HG02840 (cell line): ENCODE measurements at regions not wholly inside any gene's neighbourhood (a gene's known extent, or its start where the extent isn't known, plus 50 kb on each side); places are given as distances from the start of the nearest gene placed in this dataset.

Source experiments
- ATAC-seq: cut with Tn5 transposase; IDR thresholded peaks from one replicate; pipeline ENCODE4 v1.9.1; 2021; ENCODE audit warnings: mild to moderate bottlenecking, moderate library complexity, moderate number of reproducible peaks; ENCODE audit not compliant: unreplicated experiment, low FRiP score

DNA sequence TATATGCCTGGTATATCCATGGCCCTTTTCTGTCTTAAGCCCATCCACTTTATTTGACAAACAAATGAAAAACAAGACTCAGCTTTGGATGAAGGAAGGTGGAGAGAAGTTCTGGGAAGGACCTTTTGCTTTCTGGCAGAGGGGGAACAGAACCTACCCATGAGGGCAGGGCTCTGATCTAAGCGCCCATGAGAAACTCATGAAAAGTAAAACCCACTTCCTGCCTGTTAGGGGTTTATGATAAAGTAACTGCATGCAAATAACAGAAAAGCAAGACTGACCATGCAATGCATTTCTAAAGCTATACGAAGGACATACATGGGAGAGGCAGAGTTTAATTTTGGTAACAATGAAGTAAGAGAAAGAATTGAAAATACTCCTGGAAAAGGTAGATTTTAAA is 181.9 kb upstream of the ADRA1B start:
- no peak for ATAC-seq

DNA sequence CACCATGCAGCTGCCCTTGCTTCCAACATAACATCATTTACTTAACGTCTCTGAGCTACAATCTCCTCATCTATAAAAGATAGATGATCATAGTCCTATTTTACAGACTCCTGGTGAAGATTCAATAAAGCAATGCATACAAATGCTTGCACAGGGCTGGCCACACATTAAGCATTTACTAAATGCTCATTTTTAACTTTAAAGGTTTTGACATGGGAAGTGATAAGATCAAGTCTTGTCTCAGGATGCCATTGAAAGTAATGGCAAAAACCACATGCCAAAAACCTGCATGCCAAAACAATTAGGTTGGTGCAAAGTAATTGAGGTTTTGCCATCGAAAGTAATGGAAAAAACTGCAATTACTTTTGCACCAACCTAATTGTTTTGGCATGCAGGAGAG is 181.2 kb upstream of the ADRA1B start:
- ATAC-seq, result no peak

DNA sequence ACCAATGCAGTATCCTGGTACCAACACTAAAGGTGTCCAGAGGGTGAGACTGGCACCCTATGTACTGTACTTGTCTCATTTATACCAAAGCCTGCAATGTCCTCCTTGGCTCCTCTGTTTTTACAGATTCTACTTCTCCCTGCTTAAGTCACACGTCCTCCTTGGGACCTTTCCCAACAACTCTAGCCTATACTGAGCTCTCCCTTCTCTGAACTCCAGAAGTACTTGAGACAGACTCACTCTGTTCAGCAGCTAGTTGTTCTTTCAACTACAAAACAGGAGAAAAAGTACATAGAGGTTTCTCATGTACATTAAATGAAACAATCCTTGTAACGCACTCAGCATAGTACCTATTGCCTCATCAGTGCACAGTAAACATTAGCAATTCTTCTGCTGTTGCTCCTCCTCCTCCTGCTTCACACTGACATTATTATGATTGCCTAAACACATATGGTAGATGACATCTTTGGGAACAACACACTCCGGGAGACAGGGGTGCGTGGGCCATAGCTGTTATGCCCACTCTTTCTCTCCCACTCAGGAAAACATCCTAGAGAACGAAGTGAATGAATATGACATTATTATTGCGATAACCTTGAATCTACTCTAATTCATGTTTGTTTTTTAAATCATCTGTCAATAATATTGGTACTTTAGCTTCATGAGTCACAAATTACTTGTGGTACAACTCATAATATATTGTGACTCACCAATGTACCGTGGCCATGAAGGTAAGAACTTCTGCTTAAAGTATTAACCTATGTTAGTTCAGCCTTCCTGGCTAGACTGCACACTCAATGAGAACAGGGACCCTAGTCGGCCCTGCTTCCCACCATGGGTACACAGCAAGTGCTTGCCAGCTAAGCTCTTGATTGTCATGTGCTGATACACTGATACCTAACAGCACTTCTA is 180.3 kb upstream of the ADRA1B start:
- no peak for ATAC-seq

DNA sequence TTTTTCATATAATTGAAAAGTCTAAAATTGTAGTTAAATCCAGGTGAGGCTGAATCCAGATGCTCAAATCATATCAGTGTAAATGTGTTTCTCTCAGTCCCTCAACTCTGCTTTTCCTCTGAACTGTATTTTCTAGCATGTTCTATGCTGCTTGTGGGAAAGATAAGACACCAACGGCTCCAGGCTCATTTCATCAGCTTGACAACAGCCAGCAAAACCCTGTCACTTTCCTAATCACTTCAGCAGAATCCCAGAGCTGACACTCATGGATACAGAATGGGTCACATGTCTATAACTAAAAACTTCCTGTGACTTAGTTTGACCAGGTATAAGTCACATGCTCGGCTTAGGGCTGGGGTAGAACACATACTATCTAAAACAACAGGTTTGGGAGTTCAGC is 179.4 kb upstream of the ADRA1B start:
- ATAC-seq, result no peak

DNA sequence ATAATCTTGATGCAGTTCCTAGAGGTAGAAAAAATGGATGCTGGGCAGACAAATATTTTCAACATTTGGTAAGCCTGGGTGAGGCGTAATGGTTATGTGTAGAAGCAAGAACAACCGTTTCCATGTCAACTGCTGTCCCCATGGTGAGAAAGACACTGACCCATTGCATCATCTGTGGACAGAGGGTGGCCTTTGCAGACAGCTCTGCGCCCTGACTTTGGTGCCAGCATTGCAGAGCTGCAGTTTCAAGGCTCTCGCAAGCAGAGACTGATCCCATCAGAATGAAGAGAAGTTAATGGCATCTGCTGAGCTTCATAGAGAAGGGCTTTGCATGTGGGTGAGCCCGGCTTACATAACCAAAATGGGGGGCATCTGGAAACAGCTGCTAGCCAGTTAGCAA is 179.0 kb upstream of the ADRA1B start:
- ATAC-seq, result no peak

DNA sequence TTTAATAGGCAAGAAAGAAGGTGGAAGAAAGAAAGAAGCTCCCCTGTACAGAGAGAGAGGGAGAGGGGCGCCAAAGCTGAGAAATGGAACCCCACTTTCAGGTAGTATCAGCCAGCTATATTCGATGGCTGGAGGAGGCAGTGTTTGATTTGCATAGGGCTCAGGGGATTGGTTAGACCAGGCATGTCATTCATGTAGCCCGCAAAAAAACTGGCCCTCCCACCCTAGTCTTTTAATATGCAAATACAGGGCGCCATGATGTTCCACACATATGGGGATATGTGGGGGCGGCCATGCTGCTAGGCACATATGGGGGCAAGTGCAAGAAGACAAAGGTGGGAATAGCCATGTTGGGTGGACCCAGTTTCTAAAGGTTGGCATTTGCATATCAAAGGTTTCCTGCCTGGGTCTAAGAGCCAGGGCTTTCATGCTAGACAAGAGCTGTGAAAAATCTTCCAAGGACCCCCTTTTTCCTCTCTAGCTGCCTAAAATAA is 174.4 kb upstream of the ADRA1B start:
- ATAC-seq, result no peak

DNA sequence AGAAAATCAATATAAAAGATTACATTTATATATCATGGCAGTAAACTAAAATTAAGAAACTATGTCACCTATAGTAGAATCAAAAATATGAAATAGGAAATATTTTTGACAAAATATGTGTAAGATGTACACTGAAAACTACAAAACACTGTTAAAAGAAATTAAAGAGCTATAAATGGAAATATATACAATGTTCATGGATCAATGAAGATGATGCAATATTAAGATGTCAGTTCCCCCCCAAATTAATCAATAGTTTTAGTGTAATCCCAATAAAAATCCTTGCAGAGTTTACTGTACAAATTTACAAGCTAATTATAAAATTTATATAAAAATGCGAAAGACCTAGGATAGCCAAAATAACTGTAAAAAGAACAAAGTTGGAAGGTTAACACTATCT is 173.0 kb upstream of the ADRA1B start:
- no peak for ATAC-seq

DNA sequence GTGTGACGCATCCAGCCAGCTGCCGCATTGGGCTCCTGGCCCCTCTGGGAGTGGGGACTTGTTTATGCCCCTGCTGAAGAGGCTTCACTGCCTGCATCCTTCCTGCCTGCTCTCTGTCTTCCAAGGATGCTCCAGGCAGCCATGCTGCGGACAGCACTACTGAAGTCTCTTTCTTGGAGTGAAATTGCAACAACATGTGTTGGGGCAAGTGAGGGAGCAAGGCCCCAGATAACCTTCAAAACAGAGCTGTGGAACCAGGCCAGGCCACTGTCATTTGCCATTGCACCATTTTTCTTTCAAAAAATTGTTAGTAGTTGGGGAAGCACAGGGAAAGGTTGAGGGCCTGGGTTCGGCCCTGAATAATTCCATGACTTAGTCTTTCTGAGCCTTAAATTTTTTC is 169.6 kb upstream of the ADRA1B start:
- no peak for ATAC-seq

DNA sequence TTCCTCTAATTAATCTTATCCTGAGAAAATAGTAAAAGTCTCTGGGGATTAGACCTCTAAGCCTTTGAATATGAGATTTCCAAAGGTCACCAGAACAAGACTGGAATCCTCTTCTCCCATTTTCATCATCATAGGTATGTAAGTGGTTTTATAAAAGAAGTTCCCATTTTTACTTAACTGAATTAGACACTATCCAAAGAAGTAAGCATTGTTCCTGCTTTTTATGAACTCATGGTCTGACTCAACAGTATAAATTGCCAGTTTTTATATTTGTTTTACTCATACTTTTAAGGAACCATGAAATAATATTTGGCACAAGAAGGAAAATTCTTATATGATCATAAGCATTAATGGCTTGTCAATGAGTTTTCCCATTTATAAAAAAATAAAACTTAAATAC is 167.1 kb upstream of the ADRA1B start:
- no peak for ATAC-seq

DNA sequence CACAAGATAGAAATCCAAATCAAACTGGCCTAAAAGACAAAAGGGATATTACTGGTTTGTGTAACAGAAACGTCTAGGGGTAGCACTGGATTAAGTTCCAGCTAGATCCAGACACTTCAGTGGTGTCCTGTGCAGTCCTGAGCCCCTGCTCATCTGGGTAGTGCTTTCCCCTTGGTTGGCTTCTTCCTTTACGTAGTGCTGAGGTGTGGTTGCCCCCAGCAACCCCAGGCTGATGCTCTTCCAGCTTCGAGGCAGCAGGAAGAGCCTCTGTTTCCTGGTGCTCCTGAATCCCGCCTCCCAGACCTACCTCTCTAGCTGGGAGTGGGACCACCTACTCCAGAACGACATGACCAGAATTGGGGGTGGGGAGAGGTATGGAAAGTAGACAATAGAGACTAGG is 166.1 kb upstream of the ADRA1B start:
- ATAC-seq, result no peak

DNA sequence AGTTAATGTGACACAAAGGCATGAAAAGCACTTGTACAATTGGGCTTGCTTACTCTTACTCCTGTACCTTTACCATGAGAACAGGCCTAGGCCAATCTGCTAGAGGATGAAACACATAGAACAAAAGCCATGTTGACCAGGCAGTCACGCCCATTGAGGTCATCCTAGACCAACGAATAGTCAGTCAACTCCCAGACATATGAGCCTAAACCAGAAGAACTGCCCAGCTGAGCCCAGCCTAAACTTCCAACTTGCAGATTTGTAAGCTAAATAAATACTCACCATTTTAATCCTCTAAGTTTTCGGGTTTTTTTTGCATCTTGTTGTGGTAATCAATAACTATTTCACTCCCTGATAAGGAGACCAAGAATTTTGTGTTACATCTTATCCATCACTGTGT is 164.8 kb upstream of the ADRA1B start:
- no peak for ATAC-seq

DNA sequence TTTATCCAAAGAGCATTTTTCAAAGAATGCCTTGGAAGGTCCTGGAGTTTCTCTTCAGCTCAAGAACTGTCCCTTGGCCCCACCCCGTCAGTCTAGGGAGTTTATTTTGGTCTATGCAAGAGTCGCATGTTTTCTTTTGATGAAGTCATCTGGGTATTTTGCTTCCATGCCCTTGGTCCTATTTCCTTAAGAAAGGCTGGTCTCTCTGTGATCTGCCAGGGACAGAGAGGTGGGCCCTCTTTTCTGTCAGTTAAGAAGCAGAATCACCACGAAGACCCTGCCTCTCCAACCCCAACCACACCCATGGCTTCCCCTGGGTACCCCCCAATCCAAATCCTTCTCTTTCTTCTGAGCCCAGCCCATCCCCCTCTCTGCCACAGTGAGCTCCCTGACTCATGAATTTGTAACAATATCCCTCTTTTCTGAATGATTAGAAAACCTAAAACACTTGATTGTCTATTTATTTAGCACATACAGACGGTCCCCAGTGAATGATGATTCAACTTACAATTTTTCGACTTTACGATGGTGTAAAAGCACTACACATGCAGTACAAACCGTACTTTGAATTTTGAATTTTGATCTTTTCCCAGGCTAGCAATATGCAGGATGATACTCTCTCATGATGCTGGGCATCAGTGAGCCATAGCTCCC is 163.5 kb upstream of the ADRA1B start:
- no peak for ATAC-seq

DNA sequence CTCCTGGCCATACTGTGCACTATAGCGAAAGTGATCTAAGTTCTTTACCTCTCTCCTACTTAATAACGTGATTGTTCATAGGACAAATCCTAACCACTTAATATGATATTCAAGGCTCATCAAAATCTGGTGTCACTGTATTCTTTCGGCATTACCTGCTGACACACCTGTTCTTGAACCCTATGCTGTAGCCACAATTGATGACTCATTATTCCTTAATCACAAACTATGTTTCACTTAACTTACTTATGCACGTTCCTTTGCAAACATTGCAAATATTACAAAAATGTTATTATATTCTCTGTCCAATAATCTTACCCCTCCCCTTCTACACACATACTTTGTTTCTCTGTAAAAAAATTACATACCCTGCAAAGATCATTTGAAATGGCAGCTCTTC is 158.1 kb upstream of the ADRA1B start:
- ATAC-seq, result no peak

DNA sequence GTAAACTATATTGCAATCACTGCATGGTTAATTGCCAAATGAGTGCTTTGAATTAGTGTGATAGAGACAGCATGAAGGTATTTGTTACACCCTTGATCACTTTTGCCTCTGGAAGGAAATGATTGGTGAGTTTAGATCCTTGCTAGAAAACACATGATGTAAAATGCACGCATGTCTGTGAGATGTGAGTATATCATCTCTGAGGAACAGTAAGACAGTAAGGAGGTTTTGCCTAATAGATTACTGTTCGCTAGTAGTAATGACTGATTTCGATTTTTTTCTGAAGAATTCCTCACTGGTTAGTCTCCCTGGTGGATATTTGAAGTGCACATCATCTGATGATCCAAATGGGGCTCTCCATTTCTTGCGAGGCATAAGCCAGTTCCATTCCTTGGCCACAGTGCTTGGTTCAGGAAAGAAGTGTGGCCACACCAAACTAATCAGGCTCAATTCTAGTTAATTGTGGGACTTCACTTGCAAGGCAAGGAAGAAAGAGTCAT is 156.4 kb upstream of the ADRA1B start:
- ATAC-seq, result no peak

DNA sequence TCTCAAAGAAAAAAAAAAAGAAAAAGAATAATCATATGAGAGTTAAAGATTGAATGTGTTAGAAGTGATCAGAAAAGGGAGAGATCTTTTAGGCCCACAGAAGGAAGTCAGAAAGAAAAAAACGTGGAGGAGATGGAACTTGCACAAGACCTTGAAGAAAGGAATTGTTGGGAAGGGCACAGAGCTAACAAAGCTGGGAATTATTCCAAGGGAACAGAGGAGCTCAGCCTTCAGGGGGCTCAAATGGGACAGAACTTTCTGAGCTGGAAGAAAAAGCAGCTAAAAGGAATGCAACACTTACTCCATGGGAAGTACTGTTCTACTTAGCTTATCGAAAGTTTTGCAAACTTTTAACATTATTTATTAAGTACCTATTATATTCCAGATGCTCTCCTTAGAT is 153.4 kb upstream of the ADRA1B start:
- no peak for ATAC-seq

DNA sequence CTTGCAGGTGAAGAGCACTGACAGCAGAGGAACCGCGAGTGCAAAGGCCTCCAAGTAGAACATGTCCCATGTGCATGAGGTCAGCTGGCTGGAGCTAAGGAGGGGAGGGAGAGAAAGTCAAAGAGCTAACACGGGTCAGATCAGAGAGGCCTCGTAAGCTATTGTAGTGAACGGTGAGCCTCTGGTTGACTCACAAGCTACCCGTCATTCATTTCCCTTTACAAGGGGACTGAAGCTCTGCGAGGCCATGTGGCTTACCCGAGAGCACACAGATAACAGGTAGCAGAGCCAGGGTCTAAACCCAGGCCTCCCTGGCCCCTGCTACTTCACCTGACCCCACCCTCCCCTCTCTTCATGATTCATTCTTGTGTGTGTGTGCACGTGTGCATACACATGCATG is 152.7 kb upstream of the ADRA1B start:
- ATAC-seq, result no peak

DNA sequence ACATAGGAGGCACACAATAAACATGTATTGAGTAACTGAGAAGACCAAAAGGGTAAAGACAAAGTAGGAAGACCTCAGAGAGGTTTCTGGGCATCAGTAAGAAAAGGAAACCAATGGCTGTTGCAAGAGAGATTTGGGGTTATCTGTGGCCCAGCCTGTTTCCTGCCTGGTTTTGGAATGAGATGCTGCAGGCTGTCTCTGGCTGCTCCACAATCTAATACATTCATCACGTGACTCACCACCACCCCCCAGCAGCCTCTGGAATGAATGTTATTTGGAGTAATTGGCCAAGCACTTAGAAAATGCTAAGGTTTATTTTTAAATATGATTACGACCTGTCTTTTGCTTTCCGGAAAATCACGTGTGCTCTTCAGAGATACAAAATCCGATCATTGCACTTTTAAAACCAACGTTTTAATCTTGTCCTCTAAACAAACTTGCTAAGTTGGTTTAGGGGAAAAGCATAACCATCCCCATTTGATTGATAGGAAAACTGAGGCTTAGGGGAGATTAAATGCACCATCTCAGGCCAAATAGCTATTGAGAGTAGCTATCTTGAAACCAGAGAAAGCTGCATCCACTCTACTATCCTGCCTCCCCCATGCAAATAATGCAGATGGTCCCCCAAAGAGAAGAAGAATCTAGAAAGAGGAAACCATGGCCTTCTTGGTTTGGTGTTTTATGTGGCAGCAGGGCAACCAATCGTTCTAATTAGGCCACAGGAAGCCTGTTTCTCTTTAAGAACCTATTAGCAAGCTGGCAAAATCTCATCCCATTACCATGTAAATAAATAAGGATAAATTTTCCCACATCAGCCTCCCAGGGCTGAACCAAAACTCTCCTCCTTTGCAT is 151.8 kb upstream of the ADRA1B start:
- ATAC-seq, result no peak

DNA sequence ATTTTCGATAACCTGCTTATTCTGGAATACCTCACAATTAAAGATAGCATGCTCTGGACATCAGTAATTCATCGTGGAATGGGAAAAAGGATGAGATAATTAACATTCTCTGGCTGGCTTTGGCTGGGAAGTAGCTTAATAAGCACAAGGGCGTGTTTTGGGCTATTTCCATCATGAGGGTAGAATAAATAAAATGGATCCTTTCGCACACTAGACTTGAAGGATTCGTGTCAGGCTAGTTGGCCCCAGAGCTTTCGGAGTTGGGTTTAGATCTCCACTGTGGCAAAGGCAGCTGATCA is 151.2 kb upstream of the ADRA1B start:
- ATAC-seq, result no peak

DNA sequence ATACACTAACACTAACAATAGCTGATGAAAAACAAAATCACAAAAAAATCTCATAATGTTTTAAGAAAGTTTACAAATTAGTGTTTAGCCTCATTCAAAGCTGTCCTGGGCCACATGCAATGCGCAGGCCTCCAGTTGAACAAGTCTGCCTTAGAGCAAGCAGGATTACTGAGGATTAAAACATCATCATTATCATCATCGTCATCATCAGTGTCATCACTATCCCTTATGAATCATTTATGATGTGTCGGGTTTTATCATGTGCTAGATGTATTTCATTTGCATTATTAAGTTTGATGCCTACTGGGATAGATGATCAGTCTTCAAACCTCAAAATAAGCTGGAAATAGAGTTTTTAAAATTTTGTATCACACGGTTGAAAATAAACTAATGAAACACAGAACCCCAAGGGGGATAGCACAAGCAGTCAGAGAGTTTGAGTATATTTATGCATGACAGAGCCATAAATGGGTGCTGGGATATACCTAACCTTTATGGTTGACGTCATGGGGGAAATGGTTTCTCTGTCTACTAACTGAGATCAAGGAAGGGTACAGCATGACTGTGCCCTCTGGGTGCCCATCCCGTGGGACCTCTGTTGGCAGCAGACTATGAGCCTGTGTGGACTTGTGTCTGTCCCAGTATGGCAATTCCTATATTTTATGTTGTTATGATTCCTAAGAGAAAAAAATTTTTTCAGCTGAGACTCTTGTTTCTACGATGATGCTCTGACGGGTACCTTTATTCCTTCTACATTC is 150.3 kb upstream of the ADRA1B start:
- ATAC-seq, result no peak

DNA sequence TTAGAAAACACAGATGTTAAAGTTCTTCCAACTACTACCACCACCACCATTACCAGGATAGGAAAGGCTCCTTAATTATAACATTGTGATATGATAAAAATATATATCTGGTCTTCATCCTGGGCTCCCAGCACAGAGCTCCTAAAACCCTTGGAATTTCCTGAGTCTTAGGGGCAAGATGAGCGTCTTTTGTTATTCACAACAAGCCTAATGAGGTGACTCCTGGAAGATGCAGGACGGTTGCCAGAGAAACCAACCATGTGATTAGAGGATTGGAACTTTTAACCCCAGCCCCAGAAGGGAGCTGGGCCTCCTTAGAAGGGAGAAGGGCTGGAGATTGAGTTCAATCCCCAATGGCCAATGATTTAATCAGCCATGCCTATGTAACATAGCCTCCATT is 148.0 kb upstream of the ADRA1B start:
- ATAC-seq, result no peak
